Astrocyte (in vitro differentiated cells and primary cell): ENCODE measurements at regions not wholly inside any gene's neighbourhood (a gene's known extent, or its start where the extent isn't known, plus 50 kb on each side); places are given as distances from the start of the nearest gene placed in this dataset.

Source experiments
- DNase-seq: peaks from one replicate; pipeline ENCODE4 v3.0.0-alpha.2; 2010; ENCODE audit warnings: low read depth
- FAIRE-seq: peaks from 2 replicates; lab custom pipeline; 2011; peaks lifted over from hg19 to GRCh38; lab: Jason Lieb, UNC
- H2AFZ ChIP-seq: 2 replicates; pipeline ENCODE4 v1.6.0; 2012; ENCODE audit warnings: low read depth, low read length, inconsistent platforms
- H3K27ac ChIP-seq: 2 replicates; pipeline ENCODE4 v1.5.1; 2011; ENCODE audit warnings: low read depth, low read length, inconsistent platforms
- H3K27me3 ChIP-seq: 2 replicates; pipeline ENCODE4 v1.6.0; 2011; ENCODE audit warnings: low read length, inconsistent platforms; ENCODE audit not compliant: insufficient read depth
- H3K36me3 ChIP-seq: 2 replicates; pipeline ENCODE4 v1.5.1; 2011; ENCODE audit warnings: low read length, inconsistent platforms; ENCODE audit not compliant: insufficient read depth
- H3K4me1 ChIP-seq: 2 replicates; pipeline ENCODE4 v1.5.1; 2011; ENCODE audit warnings: low read length, inconsistent platforms; ENCODE audit not compliant: insufficient read depth
- H3K4me2 ChIP-seq: 2 replicates; pipeline ENCODE4 v1.6.0; 2012; ENCODE audit warnings: low read length, inconsistent platforms
- H3K4me3 ChIP-seq: 2 replicates; pipeline ENCODE4 v1.5.1; 2011; ENCODE audit warnings: low read depth, mild to moderate bottlenecking, low read length, inconsistent platforms; ENCODE audit not compliant: insufficient read depth
- H3K79me2 ChIP-seq: 2 replicates; pipeline ENCODE4 v1.6.0; 2012; ENCODE audit warnings: mild to moderate bottlenecking, low read length, inconsistent platforms; ENCODE audit not compliant: insufficient read depth
- H3K9ac ChIP-seq: 2 replicates; pipeline ENCODE4 v1.6.0; 2012; ENCODE audit warnings: mild to moderate bottlenecking, low read length, inconsistent platforms
- H3K9me3 ChIP-seq: 2 replicates; pipeline ENCODE4 v1.5.1; 2012; ENCODE audit warnings: low read depth, mild to moderate bottlenecking, low read length, inconsistent platforms; ENCODE audit not compliant: insufficient read depth
- H4K20me1 ChIP-seq: 2 replicates; pipeline ENCODE4 v1.6.0; 2012; ENCODE audit warnings: low read length, inconsistent platforms; ENCODE audit not compliant: insufficient read depth
- H3K27ac Mint-ChIP-seq: one replicate; pipeline ENCODE4 v1.8.0; 2021; ENCODE audit warnings: mild to moderate bottlenecking, mixed read lengths; ENCODE audit not compliant: unreplicated experiment
- H3K27me3 Mint-ChIP-seq: one replicate; pipeline ENCODE4 v1.8.0; 2021; ENCODE audit warnings: low read depth, mixed read lengths; ENCODE audit not compliant: unreplicated experiment
- H3K36me3 Mint-ChIP-seq: one replicate; pipeline ENCODE4 v1.8.0; 2021; ENCODE audit warnings: low read depth, mixed read lengths; ENCODE audit not compliant: unreplicated experiment
- H3K4me1 Mint-ChIP-seq: one replicate; pipeline ENCODE4 v1.8.0; 2021; ENCODE audit warnings: low read depth, mixed read lengths; ENCODE audit not compliant: unreplicated experiment
- H3K4me3 Mint-ChIP-seq: one replicate; pipeline ENCODE4 v1.8.0; 2021; ENCODE audit warnings: mild to moderate bottlenecking, moderate library complexity, mixed read lengths; ENCODE audit not compliant: unreplicated experiment
- H3K9me3 Mint-ChIP-seq: one replicate; pipeline ENCODE4 v1.8.0; 2021; ENCODE audit warnings: mild to moderate bottlenecking, mixed read lengths; ENCODE audit not compliant: unreplicated experiment
- EZH2 ChIP-seq: IDR thresholded peaks from 2 replicates; pipeline ENCODE4 v1.6.1; 2012; ENCODE audit warnings: mild to moderate bottlenecking, low read length, inconsistent platforms; ENCODE audit not compliant: insufficient read depth
- TF ChIP-seq, protein P1 (sequence below): IDR thresholded peaks from 2 replicates; pipeline ENCODE4 v1.5.1; 2011; ENCODE audit warnings: low read depth, mild to moderate bottlenecking, inconsistent platforms, low read length, moderate library complexity; ENCODE audit not compliant: insufficient read depth

DNA sequence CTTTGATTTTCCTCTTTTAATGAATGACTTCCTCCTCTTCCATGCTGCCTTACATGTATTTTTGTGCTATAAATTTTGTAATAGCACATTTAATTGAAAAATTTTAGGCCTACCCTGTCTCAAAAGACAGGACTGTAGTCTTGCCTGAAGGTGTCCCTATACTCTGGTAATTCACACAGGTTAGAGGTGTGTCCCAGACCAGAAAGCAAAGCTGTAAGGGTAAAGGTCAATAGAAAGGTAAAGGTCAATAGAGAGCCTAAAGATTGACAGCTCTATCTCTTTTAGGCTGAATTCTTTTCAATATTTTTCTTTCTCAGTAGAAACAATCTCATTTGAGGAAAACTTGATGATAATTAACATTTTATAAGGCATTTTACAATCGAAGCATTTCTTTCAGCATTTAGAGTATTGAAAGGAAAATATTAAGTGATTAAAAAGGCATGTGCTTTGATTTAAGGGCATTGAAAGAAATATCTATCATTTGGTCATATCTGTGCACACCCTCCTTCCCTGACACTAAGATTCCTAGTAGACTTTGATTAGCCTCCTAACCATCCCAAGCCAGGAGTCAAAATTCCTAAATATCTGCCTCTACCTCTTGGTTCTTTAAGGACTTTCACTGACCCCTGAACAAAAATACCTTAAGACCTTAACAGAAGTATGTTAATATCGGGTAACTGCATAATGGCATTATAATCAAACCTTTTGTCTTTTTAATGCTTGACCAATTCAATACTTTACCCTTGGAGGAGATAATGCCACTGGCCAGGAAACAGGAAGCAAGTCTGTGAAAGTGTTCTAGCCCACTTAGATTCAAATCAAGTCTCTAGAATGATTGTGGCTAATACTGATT lies 161.8 kb upstream of the DTNA start:
- H3K4me3 Mint-ChIP-seq: no peak overlapping the region
- H3K27me3 ChIP-seq: no peaks in the 10 kb centered on the region

DNA sequence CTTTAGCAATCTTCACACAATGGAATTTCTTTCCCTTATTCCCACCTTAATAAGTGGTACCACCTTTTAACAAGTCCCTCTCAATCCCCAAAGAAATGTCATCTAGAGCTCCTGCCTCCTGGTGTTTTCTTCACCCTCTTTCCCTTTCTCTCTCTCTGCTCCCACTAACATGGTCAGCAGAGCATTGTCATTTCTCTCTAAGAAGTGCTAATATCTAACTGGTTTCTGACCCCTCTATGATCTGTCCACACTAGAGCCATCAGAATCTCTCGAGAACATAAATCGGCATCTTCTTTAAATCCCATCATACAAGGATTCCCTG lies 161.2 kb upstream of the DTNA start:
- no peaks in the 10 kb centered on the region for H3K27me3 Mint-ChIP-seq
- H3K9me3 Mint-ChIP-seq: no peaks in the 10 kb centered on the region
- Histone ChIP-seq H3K27me3 (no peaks in the 10 kb centered on the region), H3K9me3 (no peaks in the 10 kb centered on the region), H3K36me3 (no peaks in the 10 kb centered on the region), H3K27ac (no peak overlapping the region), H3K79me2 (no peaks in the 10 kb centered on the region), H3K4me2 (no peak overlapping the region), H3K9ac (no peak overlapping the region), H3K4me3 (no peak overlapping the region), H4K20me1 (no peaks in the 10 kb centered on the region), H3K4me1 (no peaks in the 10 kb centered on the region), H2AFZ (no peak overlapping the region)
- TF ChIP-seq, protein P1, sequence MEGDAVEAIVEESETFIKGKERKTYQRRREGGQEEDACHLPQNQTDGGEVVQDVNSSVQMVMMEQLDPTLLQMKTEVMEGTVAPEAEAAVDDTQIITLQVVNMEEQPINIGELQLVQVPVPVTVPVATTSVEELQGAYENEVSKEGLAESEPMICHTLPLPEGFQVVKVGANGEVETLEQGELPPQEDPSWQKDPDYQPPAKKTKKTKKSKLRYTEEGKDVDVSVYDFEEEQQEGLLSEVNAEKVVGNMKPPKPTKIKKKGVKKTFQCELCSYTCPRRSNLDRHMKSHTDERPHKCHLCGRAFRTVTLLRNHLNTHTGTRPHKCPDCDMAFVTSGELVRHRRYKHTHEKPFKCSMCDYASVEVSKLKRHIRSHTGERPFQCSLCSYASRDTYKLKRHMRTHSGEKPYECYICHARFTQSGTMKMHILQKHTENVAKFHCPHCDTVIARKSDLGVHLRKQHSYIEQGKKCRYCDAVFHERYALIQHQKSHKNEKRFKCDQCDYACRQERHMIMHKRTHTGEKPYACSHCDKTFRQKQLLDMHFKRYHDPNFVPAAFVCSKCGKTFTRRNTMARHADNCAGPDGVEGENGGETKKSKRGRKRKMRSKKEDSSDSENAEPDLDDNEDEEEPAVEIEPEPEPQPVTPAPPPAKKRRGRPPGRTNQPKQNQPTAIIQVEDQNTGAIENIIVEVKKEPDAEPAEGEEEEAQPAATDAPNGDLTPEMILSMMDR: no peak
- TF ChIP-seq EZH2: no peak
- DNase-seq: no peak
- no peak for FAIRE-seq
- H3K4me3 Mint-ChIP-seq: no peak overlapping the region
- no peaks in the 10 kb centered on the region for H3K36me3 Mint-ChIP-seq
- no peak overlapping the region for H3K27ac Mint-ChIP-seq
- no peaks in the 10 kb centered on the region for H3K4me1 Mint-ChIP-seq

More for the DNA sequence above, 161.8 kb upstream of the DTNA start:
- Histone ChIP-seq H3K4me3 (no peak overlapping the region), H3K79me2 (no peaks in the 10 kb centered on the region), H3K9me3 (no peaks in the 10 kb centered on the region), H3K4me1 (no peaks in the 10 kb centered on the region), H3K27ac (no peak overlapping the region), H3K9ac (no peak overlapping the region), H3K4me2 (no peak overlapping the region), H2AFZ (no peak overlapping the region), H3K36me3 (no peaks in the 10 kb centered on the region), H4K20me1 (no peaks in the 10 kb centered on the region)
- no peaks in the 10 kb centered on the region for H3K9me3 Mint-ChIP-seq
- H3K36me3 Mint-ChIP-seq: no peaks in the 10 kb centered on the region
- no peak for TF ChIP-seq EZH2
- TF ChIP-seq, protein P1: no peak
- no peak overlapping the region for H3K27ac Mint-ChIP-seq
- no peak for FAIRE-seq
- no peak for DNase-seq
- H3K27me3 Mint-ChIP-seq: no peaks in the 10 kb centered on the region
- no peaks in the 10 kb centered on the region for H3K4me1 Mint-ChIP-seq

DNA sequence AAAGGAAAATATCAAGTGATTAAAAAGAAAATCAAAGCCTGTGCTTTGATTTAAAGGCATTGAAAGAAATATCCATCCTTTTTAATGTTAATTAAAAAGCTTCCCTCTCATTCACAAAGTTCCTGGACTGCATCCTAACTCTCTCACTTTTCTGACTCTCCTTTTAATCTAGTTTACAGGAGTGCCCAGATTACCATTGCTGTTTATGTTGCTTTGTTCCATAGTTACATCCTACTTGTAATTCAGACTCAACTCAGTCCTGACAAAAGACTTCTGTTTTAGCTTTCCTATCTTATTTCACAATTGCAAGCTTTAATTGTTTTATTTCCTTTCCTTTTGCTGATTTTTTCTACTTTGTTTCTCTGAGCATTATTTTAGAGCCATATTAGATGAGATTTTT lies 160.7 kb upstream of the DTNA start:
- Mint-ChIP-seq H3K36me3 (no peaks in the 10 kb centered on the region), H3K9me3 (no peaks in the 10 kb centered on the region), H3K4me1 (no peaks in the 10 kb centered on the region), H3K27ac (no peak overlapping the region), H3K4me3 (no peak overlapping the region), H3K27me3 (no peaks in the 10 kb centered on the region)
- Histone ChIP-seq H3K4me1 (no peaks in the 10 kb centered on the region), H3K9me3 (no peaks in the 10 kb centered on the region), H2AFZ (no peak overlapping the region), H3K79me2 (no peaks in the 10 kb centered on the region), H3K36me3 (no peaks in the 10 kb centered on the region), H3K4me2 (no peak overlapping the region), H4K20me1 (no peaks in the 10 kb centered on the region), H3K9ac (no peak overlapping the region), H3K4me3 (no peak overlapping the region), H3K27me3 (no peaks in the 10 kb centered on the region), H3K27ac (no peak overlapping the region)
- no peak for TF ChIP-seq EZH2
- TF ChIP-seq, protein P1: no peak
- no peak for FAIRE-seq
- DNase-seq: no peak
